ENCODE measurements at regions not wholly inside any gene's neighbourhood (a gene's known extent, or its start where the extent isn't known, plus 50 kb on each side); places are given as distances from the start of the nearest gene placed in this dataset.

GRCh38 chr5:107170620-107171019 lies 500.1 kb downstream of the EFNA5 start:
- no peak overlapping the region for H3K27ac ChIP-seq

GRCh38 chr5:107169867-107170266 lies 500.9 kb downstream of the EFNA5 start:
- H3K27ac ChIP-seq: no peak overlapping the region
- TF ChIP-seq, protein P1, sequence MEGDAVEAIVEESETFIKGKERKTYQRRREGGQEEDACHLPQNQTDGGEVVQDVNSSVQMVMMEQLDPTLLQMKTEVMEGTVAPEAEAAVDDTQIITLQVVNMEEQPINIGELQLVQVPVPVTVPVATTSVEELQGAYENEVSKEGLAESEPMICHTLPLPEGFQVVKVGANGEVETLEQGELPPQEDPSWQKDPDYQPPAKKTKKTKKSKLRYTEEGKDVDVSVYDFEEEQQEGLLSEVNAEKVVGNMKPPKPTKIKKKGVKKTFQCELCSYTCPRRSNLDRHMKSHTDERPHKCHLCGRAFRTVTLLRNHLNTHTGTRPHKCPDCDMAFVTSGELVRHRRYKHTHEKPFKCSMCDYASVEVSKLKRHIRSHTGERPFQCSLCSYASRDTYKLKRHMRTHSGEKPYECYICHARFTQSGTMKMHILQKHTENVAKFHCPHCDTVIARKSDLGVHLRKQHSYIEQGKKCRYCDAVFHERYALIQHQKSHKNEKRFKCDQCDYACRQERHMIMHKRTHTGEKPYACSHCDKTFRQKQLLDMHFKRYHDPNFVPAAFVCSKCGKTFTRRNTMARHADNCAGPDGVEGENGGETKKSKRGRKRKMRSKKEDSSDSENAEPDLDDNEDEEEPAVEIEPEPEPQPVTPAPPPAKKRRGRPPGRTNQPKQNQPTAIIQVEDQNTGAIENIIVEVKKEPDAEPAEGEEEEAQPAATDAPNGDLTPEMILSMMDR (conservative IDR thresholded peaks at IDR 0.05): no peak

More at GRCh38 chr5:107170620-107171019, 500.1 kb downstream of the EFNA5 start:
- TF ChIP-seq, protein P1 (conservative IDR thresholded peaks at IDR 0.05): no peak

- H3K27ac ChIP-seq: no peak overlapping the region
- TF ChIP-seq, protein P1 (conservative IDR thresholded peaks at IDR 0.05): no peak
Measured at GRCh38 chr5:107168848-107169752, 501.6 kb downstream of the EFNA5 start.

- TF ChIP-seq, protein P1 (conservative IDR thresholded peaks at IDR 0.05): no peak
- H3K27ac ChIP-seq: no peak overlapping the region
Measured at GRCh38 chr5:107168086-107168485, 502.7 kb downstream of the EFNA5 start.

DNA sequence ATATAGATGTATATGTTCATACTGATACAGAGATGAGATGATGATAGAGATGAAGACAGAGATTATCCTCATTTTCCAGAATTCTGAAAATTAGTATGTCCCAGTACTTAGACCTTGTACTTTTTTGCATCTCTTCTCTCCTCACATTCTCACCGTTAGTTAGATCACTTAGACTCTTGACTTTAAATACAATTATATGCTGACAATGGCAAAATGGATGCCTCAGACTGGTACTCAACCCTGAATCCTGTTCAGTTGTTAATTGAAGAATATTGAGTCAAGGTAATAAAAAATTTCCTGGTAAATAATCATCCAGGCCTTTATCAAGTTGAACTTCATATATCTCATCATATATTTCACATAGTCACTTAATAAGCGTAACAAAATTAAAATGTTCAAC lies 505.4 kb downstream of the EFNA5 start:
- TF ChIP-seq, protein P1 (conservative IDR thresholded peaks at IDR 0.05): no peak
- no peak overlapping the region for H3K27ac ChIP-seq

DNA sequence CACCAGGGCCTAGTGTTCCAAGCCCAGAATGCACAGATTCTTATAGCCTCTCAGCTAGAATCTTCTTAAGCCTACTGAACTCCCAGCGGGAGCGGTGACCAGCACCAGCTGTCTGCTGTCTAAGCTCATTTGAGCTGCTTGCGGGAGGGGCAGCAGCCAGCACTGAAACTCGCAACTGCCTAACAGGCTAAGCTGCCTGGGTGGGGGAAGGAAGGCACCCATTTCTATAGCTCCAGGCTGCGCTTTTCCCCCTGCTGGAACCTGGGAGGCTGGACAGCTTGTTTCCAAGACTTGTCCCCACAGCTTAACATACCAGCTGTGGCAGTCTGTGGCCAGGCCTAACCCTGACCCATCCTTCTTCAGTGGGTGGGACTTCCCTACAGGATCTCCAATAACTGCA lies 512.9 kb downstream of the EFNA5 start:
- TF ChIP-seq, protein P1 (conservative IDR thresholded peaks at IDR 0.05): no peak
- H3K27ac ChIP-seq: no peak overlapping the region

- TF ChIP-seq, protein P1 (conservative IDR thresholded peaks at IDR 0.05): no peak
- H3K27ac ChIP-seq: no peak overlapping the region
Measured at GRCh38 chr5:107155707-107156106, 515.0 kb downstream of the EFNA5 start.

Data from VCaP (cell line).